Lower leg skin (tissue), 3 donors: ENCODE measurements at regions not wholly inside any gene's neighbourhood (a gene's known extent, or its start where the extent isn't known, plus 50 kb on each side); places are given as distances from the start of the nearest gene placed in this dataset.

Source experiments
- CTCF ChIP-seq, 3 donors: fragments of 450-650 bp; IDR thresholded peaks; one replicate each; pipeline ENCODE4 v1.5.1; 2016; ENCODE audit warnings: antibody characterized with exemption in 3 of 3, mild to moderate bottlenecking in 3 of 3, moderate library complexity in 2 of 3
- POLR2A ChIP-seq, 2 donors: fragments of 450-650 bp; IDR thresholded peaks; one replicate each; pipeline ENCODE4 v1.6.1; 2016 to 2017; ENCODE audit warnings: antibody characterized with exemption in 2 of 2, mild to moderate bottlenecking in 1 of 2, moderate library complexity in 1 of 2

GRCh38 chr9:113677057-113677456, 199.1 kb upstream of the ZNF618 start:
- TF ChIP-seq CTCF (IDR thresholded peaks at IDR 0.05) (no peak), POLR2A (IDR thresholded peaks at IDR 0.05) (no peak)
